ENCODE measurements at regions not wholly inside any gene's neighbourhood (a gene's known extent, or its start where the extent isn't known, plus 50 kb on each side); places are given as distances from the start of the nearest gene placed in this dataset.

- H3K4me3 ChIP-seq = no peak overlapping the region
- H3K9me3 ChIP-seq (ENCODE audit: low read depth, low read length) = no peaks in the 10 kb centered on the region
- H3K36me3 ChIP-seq (ENCODE audit: insufficient read depth, low read length) = no peaks in the 10 kb centered on the region
- no peak overlapping the region for H3K27ac ChIP-seq
- H3K9ac ChIP-seq (ENCODE audit: insufficient read length) = no peak overlapping the region
- TF ChIP-seq EZH2 (IDR thresholded peaks at IDR 0.05) = no peak
- TF ChIP-seq FOXP2 (optimal IDR thresholded peaks at IDR 0.05; ENCODE audit: control extremely low read depth, extremely low read length, insufficient read depth) = no peak
- TF ChIP-seq POLR2AphosphoS5 (IDR thresholded peaks at IDR 0.05; ENCODE audit: borderline replicate concordance, low read depth, low read length) = no peak
- no peak for DNase-seq (ENCODE audit: low read depth, low spot score)
These were observed 190.6 kb upstream of the GRIA1 start for GRCh38 chr5:153299891-153300290.

- TF ChIP-seq POLR2AphosphoS5 (IDR thresholded peaks at IDR 0.05; ENCODE audit: borderline replicate concordance, low read depth, low read length) (no peak), FOXP2 (optimal IDR thresholded peaks at IDR 0.05; ENCODE audit: control extremely low read depth, extremely low read length, insufficient read depth) (no peak), EZH2 (IDR thresholded peaks at IDR 0.05) (no peak)
- no peak overlapping the region for H3K4me3 ChIP-seq
- no peak for DNase-seq (ENCODE audit: low read depth, low spot score)
- H3K36me3 ChIP-seq (ENCODE audit: insufficient read depth, low read length) = no peaks in the 10 kb centered on the region
- H3K27ac ChIP-seq = no peak overlapping the region
- H3K9me3 ChIP-seq (ENCODE audit: low read depth, low read length) = no peaks in the 10 kb centered on the region
- no peak overlapping the region for H3K9ac ChIP-seq (ENCODE audit: insufficient read length)
These were observed 182.2 kb upstream of the GRIA1 start for GRCh38 chr5:153308282-153308681.

- no peak overlapping the region for H3K4me3 ChIP-seq
- no peak for DNase-seq (ENCODE audit: low read depth, low spot score)
- H3K27ac ChIP-seq = no peak overlapping the region
- no peaks in the 10 kb centered on the region for H3K36me3 ChIP-seq (ENCODE audit: insufficient read depth, low read length)
- H3K9ac ChIP-seq (ENCODE audit: insufficient read length) = no peak overlapping the region
- no peak for TF ChIP-seq POLR2AphosphoS5 (IDR thresholded peaks at IDR 0.05; ENCODE audit: borderline replicate concordance, low read depth, low read length)
- TF ChIP-seq EZH2 (IDR thresholded peaks at IDR 0.05) = no peak
- TF ChIP-seq FOXP2 (optimal IDR thresholded peaks at IDR 0.05; ENCODE audit: control extremely low read depth, extremely low read length, insufficient read depth) = no peak
- no peaks in the 10 kb centered on the region for H3K9me3 ChIP-seq (ENCODE audit: low read depth, low read length)
These were observed 171.9 kb upstream of the GRIA1 start for GRCh38 chr5:153318556-153318955.

- H3K9ac ChIP-seq (ENCODE audit: insufficient read length) = no peak overlapping the region
- no peak overlapping the region for H3K4me3 ChIP-seq
- no peak overlapping the region for H3K27ac ChIP-seq
- DNase-seq (ENCODE audit: low read depth, low spot score) = no peak
- H3K9me3 ChIP-seq (ENCODE audit: low read depth, low read length) = no peaks in the 10 kb centered on the region
- TF ChIP-seq POLR2AphosphoS5 (IDR thresholded peaks at IDR 0.05; ENCODE audit: borderline replicate concordance, low read depth, low read length) (no peak), EZH2 (IDR thresholded peaks at IDR 0.05) (no peak), FOXP2 (optimal IDR thresholded peaks at IDR 0.05; ENCODE audit: control extremely low read depth, extremely low read length, insufficient read depth) (no peak)
- no peaks in the 10 kb centered on the region for H3K36me3 ChIP-seq (ENCODE audit: insufficient read depth, low read length)
These were observed 169.0 kb upstream of the GRIA1 start for GRCh38 chr5:153321478-153321877.

GRCh38 chr5:153340139-153340538 is 150.3 kb upstream of the GRIA1 start:
- no peaks in the 10 kb centered on the region for H3K9me3 ChIP-seq (ENCODE audit: low read depth, low read length)
- TF ChIP-seq POLR2AphosphoS5 (IDR thresholded peaks at IDR 0.05; ENCODE audit: borderline replicate concordance, low read depth, low read length) (no peak), FOXP2 (optimal IDR thresholded peaks at IDR 0.05; ENCODE audit: control extremely low read depth, extremely low read length, insufficient read depth) (no peak), EZH2 (IDR thresholded peaks at IDR 0.05) (no peak)
- no peak overlapping the region for H3K27ac ChIP-seq
- DNase-seq (ENCODE audit: low read depth, low spot score) = no peak
- no peaks in the 10 kb centered on the region for H3K36me3 ChIP-seq (ENCODE audit: insufficient read depth, low read length)
- H3K9ac ChIP-seq (ENCODE audit: insufficient read length) = no peak overlapping the region
- H3K4me3 ChIP-seq = no peak overlapping the region

GRCh38 chr5:153340738-153341137 is 149.7 kb upstream of the GRIA1 start:
- DNase-seq (ENCODE audit: low read depth, low spot score) = no peak
- Histone ChIP-seq H3K9me3 (ENCODE audit: low read depth, low read length) (no peaks in the 10 kb centered on the region), H3K27ac (no peak overlapping the region), H3K9ac (ENCODE audit: insufficient read length) (no peak overlapping the region), H3K4me3 (no peak overlapping the region), H3K36me3 (ENCODE audit: insufficient read depth, low read length) (no peaks in the 10 kb centered on the region)
- TF ChIP-seq FOXP2 (optimal IDR thresholded peaks at IDR 0.05; ENCODE audit: control extremely low read depth, extremely low read length, insufficient read depth) (no peak), EZH2 (IDR thresholded peaks at IDR 0.05) (no peak), POLR2AphosphoS5 (IDR thresholded peaks at IDR 0.05; ENCODE audit: borderline replicate concordance, low read depth, low read length) (no peak)

- Histone ChIP-seq H3K9ac (ENCODE audit: insufficient read length) (no peak overlapping the region), H3K4me3 (no peak overlapping the region), H3K27ac (no peak overlapping the region), H3K9me3 (ENCODE audit: low read depth, low read length) (no peaks in the 10 kb centered on the region), H3K36me3 (ENCODE audit: insufficient read depth, low read length) (no peaks in the 10 kb centered on the region)
- no peak for TF ChIP-seq POLR2AphosphoS5 (IDR thresholded peaks at IDR 0.05; ENCODE audit: borderline replicate concordance, low read depth, low read length)
- no peak for TF ChIP-seq FOXP2 (optimal IDR thresholded peaks at IDR 0.05; ENCODE audit: control extremely low read depth, extremely low read length, insufficient read depth)
- TF ChIP-seq EZH2 (IDR thresholded peaks at IDR 0.05) = no peak
- DNase-seq (ENCODE audit: low read depth, low spot score) = no peak
These were observed 148.0 kb upstream of the GRIA1 start for GRCh38 chr5:153342487-153342886.

GRCh38 chr5:153347611-153348010 is 142.9 kb upstream of the GRIA1 start:
- Histone ChIP-seq H3K36me3 (ENCODE audit: insufficient read depth, low read length) (no peaks in the 10 kb centered on the region), H3K9ac (ENCODE audit: insufficient read length) (no peak overlapping the region), H3K4me3 (no peak overlapping the region), H3K27ac (no peak overlapping the region), H3K9me3 (ENCODE audit: low read depth, low read length) (no peaks in the 10 kb centered on the region)
- no peak for DNase-seq (ENCODE audit: low read depth, low spot score)
- TF ChIP-seq POLR2AphosphoS5 (IDR thresholded peaks at IDR 0.05; ENCODE audit: borderline replicate concordance, low read depth, low read length) (no peak), EZH2 (IDR thresholded peaks at IDR 0.05) (no peak), FOXP2 (optimal IDR thresholded peaks at IDR 0.05; ENCODE audit: control extremely low read depth, extremely low read length, insufficient read depth) (no peak)

- no peaks in the 10 kb centered on the region for H3K9me3 ChIP-seq (ENCODE audit: low read depth, low read length)
- TF ChIP-seq EZH2 (IDR thresholded peaks at IDR 0.05) = no peak
- no peak for TF ChIP-seq POLR2AphosphoS5 (IDR thresholded peaks at IDR 0.05; ENCODE audit: borderline replicate concordance, low read depth, low read length)
- no peak for TF ChIP-seq FOXP2 (optimal IDR thresholded peaks at IDR 0.05; ENCODE audit: control extremely low read depth, extremely low read length, insufficient read depth)
- no peak overlapping the region for H3K27ac ChIP-seq
- DNase-seq (ENCODE audit: low read depth, low spot score) = no peak
- H3K36me3 ChIP-seq (ENCODE audit: insufficient read depth, low read length) = no peaks in the 10 kb centered on the region
- H3K4me3 ChIP-seq = no peak overlapping the region
- no peak overlapping the region for H3K9ac ChIP-seq (ENCODE audit: insufficient read length)
These were observed 140.1 kb upstream of the GRIA1 start for GRCh38 chr5:153350175-153350883.

Data from SK-N-MC (cell line).